ENCODE measurements at regions not wholly inside any gene's neighbourhood (a gene's known extent, or its start where the extent isn't known, plus 50 kb on each side); places are given as distances from the start of the nearest gene placed in this dataset.

- DNase-seq = no peak
These were observed 1307.8 kb upstream of the CELF2 start for GRCh38 chr10:9709849-9710248.

DNA sequence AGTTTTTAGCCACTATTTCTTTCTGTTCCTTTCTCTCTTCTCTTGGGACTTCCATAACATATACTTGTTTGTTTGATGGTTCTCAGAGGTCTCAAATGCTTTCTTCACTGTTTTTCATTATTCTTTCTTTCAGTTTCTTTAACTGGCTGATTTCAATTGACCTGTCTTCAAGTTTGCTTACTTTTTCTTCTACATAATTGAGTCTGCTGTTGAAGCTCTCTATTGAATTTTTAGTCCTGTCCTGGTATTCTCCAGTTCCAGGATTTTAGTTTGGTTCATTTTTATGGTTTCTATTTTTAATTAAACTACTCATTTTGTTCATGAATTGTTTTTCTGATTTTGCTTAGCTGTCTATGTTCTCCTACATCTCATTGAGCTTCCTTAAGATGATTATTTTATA is 1305.3 kb upstream of the CELF2 start:
- no peak for DNase-seq

- DNase-seq = no peak
These were observed 1298.4 kb upstream of the CELF2 start for GRCh38 chr10:9719246-9719645.

GRCh38 chr10:9733766-9734165 is 1283.9 kb upstream of the CELF2 start:
- no peak for DNase-seq

DNA sequence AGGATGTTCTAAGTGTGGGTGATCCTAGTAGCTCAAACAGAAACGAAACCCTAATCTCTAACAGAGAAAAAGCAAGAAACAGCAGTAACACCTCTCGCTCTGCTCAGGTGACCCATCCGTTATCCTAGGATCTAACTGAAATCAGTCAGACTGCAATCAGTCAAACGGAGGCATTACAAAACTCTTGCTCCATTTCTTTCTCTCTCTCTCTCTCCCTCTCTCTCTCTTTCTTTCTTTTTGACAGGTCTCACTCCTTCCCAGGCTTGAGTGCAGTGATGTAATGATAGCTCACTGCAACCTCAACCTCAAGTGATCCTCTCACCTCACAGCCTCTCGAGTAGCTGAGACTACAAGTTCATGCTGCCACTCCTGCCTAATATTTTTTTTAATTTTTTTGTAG is 1283.5 kb upstream of the CELF2 start:
- DNase-seq = no peak

DNA sequence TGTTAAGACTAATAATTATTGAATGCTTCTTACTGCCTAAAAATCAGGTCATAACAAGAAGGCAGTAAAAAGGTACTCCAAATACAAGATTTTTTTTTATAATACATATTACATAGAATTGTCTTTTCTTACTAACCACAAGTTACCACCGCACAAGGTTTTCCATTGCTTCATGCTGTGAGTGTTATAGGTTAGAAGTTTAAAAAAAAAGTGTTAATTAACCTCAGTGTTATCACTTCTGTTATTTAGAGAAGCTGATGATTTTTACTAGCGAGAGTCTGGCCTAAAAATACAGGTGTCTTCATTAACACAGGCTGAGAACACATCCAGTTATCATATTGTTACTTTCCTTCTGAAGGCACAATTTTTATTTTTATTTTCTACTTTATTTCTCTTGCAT is 1281.9 kb upstream of the CELF2 start:
- no peak for DNase-seq

GRCh38 chr10:9743639-9744038 is 1274.0 kb upstream of the CELF2 start:
- no peak for DNase-seq

DNA sequence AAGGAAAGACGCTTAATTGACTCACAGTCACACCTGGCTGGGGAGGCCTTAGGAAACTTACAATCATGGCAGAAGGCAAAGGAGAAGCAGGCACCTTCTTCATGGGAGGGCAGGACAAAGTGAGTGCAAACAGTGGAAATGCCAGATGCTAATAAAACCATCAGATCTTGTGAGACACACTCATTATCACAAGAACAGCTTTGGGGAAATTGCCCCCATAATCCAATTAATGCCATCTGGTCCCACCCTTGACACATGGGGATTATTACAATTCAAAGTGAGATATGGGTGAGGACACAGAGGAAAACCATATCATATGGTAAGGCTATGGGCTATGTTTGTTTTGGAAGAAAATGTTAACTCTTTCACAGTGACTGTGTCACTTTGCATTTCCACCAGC is 1272.5 kb upstream of the CELF2 start:
- DNase-seq = no peak

GRCh38 chr10:9757176-9757575 is 1260.5 kb upstream of the CELF2 start:
- DNase-seq = no peak

DNA sequence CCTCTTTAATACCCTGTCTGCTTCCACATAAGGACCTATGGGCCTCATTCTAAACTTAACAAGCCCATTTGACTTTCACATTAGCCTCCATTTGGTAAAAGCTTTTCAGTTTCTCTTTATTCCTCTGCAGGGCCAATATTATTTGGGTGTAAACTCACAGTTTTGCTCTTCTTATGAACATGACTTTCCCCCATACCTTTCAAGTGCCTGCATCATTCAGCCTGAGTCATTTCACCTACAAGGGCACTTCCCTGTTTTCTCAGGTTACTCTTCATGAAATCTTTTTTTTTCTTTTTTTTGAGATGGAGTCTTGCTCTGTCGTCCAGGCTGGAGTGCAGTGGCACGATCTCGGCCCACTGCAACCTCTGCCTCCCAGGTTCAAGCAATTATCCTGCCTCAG is 1258.1 kb upstream of the CELF2 start:
- DNase-seq = no peak

GRCh38 chr10:9762966-9763656 is 1254.6 kb upstream of the CELF2 start:
- DNase-seq = no peak

DNA sequence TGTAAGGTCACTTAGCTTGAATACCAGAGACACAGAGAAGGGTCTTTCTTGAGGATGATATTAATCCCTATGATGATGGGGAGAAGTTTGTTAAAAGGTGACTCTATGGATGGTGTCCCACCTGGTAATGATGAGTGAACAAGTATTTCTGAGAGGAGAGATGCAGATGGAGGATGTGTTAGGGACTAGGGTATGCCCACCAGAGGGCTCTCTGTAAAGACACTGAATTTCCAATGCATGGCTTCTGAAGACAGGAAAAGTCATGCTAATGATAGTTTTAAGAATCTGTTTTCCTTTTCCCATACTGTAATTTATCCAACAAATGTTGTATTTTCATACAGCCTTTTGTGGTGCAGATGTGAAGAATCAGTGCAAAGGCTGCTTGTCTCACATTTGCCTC is 1250.9 kb upstream of the CELF2 start:
- no peak for DNase-seq

- no peak for DNase-seq
These were observed 1236.0 kb upstream of the CELF2 start for GRCh38 chr10:9781666-9782065.

GRCh38 chr10:9786101-9786500 is 1231.6 kb upstream of the CELF2 start:
- no peak for DNase-seq

DNA sequence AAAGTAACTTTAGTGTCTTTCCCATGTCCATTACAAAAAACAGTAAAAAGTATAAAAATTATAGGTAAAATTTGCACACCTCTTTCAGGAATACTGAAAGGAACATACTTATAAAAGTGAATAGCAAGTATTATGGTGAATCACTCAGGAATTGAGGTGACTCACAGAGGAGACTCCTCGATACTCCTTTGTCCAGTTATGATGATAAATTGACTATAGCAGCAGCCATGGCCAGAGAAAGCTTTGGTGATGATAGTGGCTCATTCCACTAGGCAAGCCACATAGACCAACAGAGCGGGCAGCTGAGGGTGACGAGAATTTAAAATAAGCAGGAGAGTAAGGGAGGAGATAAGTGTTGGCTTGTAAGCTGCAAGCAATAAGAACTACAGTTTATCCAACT is 1231.1 kb upstream of the CELF2 start:
- no peak for DNase-seq

- DNase-seq = no peak
These were observed 1227.7 kb upstream of the CELF2 start for GRCh38 chr10:9789996-9790395.

GRCh38 chr10:9792181-9792580 is 1225.5 kb upstream of the CELF2 start:
- DNase-seq = no peak

DNA sequence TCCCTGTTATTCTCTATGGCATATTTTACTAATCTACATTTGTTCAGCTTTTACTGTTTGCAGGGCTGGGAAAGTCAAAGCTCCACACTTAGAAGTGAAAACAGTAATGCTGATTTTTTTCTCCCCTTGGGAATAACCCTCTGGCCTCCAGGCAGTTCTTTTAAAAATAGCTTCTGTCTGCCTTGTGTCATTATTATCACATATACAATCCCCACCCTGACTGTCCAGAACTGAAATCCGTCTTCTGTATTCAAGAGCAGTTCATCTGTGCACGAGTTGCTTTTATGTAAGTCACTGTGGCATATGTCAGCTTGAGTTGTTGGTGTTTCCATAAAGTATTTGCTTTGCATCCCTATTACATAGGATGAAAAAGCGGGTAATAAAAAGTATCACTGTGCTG is 1221.1 kb upstream of the CELF2 start:
- DNase-seq = no peak

DNA sequence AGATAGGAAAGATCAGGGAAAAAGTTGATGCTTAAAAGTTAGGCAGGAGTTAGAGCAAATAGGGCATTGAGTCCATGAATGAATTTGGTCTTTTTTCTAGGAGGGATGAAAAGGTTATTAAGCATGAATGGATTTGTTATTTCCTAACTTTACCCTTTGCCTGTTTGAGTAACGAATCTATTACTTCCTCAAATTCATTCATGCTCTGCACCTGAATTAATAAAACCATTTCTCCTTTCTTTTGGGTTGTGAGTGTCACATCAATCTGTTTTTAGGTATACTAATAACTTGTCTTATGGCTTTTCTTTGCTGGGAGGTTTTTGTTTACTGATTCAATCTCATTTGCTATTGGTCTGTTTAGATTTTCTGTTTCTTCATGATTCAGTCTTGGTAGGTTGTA is 1217.7 kb upstream of the CELF2 start:
- no peak for DNase-seq

GRCh38 chr10:9800571-9800970 is 1217.1 kb upstream of the CELF2 start:
- no peak for DNase-seq

- DNase-seq = no peak
These were observed 1209.8 kb upstream of the CELF2 start for GRCh38 chr10:9807846-9808245.

DNA sequence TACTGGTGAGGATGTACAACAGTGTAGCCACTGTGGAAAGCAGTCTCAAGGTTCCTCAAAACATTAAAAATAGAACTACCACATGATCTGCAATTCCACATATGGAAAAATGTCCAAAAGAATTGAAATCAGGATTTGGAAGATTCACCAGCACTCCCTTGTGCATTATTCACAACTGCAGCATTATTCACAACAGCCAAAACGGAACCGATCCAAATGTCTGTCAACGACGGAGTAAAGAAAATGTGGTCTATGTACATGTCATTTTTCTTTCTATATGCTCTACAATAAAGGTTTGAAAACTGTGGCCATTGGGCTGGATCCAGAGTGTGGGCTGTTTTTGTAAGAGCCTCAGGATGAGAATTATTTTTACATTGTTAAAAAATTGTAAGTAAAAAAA is 1206.1 kb upstream of the CELF2 start:
- no peak for DNase-seq

GRCh38 chr10:9814285-9814864 is 1203.3 kb upstream of the CELF2 start:
- no peak for DNase-seq

DNA sequence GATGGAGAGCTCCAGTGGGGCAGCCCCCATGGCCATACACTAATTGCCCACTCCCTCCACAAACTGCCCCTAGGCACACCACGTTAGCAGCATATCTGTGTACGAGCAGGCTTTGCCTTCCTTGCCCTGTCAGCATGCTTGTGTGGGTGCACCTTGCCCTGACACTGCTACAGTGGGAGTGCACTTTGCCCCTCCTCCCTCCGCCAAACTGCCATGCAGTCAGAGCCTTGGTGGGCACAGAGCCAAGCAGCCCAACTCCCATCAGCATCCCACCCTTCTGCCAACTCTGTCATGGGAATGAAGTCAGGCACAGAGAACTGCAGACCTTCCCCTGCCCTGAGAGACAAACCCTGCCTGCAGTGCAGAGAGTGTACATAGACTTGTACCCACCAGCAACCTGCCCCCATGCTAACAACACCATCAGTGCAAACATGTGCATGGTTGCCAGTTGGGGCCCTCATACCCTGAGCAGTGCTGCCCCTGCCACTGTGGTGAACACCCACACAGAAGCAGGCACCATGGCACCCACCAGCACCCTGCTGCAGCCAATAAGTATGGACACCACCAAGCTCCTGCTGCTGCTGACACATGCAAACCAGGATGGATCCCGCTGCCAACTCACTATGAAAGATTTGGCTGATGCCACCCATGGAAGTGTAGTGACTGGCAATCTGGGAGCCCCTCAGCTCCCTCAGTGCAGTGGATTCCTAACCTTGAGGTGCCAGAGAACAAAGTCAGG is 1197.7 kb upstream of the CELF2 start:
- no peak for DNase-seq
